ENCODE measurements at regions not wholly inside any gene's neighbourhood (a gene's known extent, or its start where the extent isn't known, plus 50 kb on each side); places are given as distances from the start of the nearest gene placed in this dataset.

DNA sequence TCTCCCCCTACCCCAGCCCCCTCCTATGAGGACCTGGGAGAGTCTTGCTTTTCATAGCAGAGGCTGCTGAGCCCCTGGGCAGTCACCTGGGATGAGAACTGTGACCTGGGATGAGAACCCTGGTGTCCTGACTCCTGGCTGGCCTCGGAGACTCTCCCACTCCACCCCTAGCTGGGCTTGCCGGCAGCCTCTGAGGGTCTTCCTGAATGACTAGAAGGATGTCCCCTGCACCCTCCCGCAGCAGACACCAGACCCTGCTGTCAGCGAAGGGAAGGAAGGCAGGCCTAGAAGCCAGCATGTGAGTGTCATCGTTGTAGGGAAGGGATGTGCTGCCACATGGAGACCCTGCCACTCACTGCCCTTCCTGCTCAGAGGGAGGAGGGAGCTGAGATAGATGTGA, 203.4 kb upstream of the ZNF536 start:
- no peak for DNase-seq (ENCODE audit: low read depth in 3 of 3, low spot score in 2 of 3)

- no peak for DNase-seq (ENCODE audit: low read depth in 3 of 3, low spot score in 2 of 3)
Measured at GRCh38 chr19:30169196-30169900, 202.8 kb upstream of the ZNF536 start.

GRCh38 chr19:30170081-30170480, 202.1 kb upstream of the ZNF536 start:
- no peak for DNase-seq (ENCODE audit: low read depth in 3 of 3, low spot score in 2 of 3)

DNA sequence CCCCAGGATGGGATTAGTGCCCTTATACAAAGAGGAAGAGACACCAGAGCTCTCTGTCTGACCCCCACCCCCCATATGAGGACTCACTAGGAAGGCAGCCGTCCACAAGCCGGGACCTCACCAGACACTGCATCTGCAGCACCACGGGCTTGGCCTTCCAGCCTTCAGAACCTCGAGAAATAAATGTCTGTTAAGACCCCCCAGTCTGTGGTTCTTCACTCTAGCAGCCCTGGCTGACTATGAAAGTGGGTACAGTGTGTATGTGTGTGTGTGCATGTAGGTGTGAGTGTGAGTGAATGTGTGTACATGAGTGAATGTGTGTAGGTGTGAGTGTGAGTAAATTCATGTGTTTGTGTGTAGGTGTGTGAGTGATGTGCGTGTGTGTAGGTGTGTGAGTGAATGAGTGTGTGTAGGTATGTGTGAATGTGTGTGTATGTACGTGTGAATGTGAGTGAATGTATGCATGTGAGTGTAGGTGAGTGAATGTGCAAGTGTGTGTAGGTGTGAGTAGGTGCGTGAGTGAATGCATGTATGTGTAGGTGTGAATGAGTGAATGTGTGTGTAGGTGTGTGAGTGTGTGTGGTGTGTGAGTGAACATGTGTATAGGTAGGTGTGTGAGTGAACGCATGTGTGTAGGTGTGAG, 201.6 kb upstream of the ZNF536 start:
- DNase-seq (ENCODE audit: low read depth in 3 of 3, low spot score in 2 of 3), result no peak

DNA sequence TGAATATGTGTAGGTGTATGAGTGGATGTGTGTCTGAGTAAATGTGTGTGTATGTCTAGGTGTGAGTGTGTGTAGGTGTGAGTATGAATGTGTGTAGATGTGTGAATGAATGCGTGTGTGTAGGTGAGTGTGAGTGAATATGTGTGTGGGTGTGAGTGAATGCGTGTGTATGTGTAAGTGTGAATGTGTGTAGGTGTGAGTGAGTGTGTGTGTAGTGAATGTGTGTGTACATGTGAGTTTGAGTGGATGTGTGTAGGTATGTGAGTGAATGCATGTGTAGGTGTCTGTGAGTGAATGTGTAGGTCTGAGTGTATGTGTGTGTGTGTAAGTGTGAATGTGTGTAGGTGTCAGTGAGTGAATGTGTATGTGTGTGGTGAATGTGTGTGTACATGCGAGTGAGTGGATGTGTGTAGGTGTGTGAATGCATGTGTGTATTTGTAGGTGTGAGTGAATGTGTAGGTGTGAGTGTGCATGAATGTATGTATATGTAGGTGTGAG, 201.0 kb upstream of the ZNF536 start:
- no peak for DNase-seq (ENCODE audit: low read depth in 3 of 3, low spot score in 2 of 3)

DNA sequence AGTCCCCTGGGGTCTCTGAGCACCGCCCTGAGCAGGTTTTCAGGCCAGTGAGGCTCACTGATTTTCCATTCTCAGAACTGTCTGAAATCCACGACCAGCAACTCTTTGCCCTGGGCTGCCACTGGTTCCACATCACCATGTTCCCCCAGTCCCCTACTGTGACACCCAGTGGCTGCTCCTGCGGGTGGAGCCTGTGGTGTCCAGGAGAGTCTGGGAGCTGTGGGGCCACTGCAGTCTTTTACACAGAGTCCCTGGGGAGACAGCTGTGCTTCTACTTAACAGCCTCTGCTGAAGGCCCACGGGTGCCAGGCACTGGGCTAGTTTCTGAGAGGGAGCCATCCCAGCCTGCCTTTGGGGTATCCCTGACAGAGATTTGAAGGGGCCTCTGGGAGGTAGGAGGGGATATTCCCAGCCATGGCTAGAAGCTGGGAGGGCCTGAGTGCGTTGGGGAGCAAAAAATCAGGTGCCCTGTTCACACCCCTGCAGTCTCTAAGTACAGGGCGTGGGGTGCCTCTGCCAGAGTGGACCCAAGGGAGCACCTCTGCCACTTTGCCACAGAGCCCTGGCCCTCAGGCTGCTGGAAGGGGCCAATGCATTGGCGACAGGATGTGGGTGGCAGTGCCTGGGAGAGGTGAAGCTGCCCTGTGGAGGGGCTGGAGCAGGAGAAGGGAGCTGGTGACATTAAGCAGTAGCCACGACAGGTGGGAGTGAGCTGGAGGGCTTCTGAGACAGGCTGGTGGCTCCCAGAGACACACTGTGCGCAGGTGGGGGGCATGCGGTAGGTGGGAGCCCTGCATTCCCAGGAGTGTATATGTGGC, 200.2 kb upstream of the ZNF536 start:
- DNase-seq (ENCODE audit: low read depth in 3 of 3, low spot score in 2 of 3), result no peak

DNA sequence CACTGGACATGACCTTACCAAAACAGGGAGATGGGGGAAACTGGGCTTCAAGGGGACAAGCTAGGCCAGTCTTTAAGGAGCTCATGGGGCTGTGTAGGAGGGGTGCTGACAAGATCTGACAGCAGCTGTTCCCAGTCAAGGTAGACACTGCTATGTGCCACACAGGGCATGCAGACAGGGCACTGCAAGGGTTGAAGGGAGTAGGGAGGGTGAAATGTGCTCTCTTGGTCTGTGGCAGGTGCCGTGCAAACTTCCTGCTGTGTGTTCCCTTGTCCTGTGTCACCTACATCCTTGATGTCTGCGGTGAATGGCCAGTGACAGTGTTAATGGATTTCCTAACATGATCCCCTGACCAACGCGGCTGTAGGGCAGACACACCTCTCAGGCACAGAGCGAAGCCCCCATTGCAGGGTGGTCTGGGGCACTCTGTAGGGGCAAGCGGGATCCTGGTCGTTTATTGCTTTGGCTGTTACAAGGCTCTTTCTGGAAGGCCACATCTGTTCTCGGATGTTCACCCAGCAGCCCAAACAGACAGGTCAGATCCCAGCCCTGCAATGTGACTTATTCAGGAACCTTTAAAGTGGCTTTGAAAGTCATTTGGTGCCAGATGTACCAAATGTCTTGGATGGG, 199.5 kb upstream of the ZNF536 start:
- DNase-seq (ENCODE audit: low read depth in 3 of 3, low spot score in 2 of 3), result no peak

- no peak for DNase-seq (ENCODE audit: low read depth in 3 of 3, low spot score in 2 of 3)
Measured at GRCh38 chr19:30173593-30174356, 198.4 kb upstream of the ZNF536 start.

DNA sequence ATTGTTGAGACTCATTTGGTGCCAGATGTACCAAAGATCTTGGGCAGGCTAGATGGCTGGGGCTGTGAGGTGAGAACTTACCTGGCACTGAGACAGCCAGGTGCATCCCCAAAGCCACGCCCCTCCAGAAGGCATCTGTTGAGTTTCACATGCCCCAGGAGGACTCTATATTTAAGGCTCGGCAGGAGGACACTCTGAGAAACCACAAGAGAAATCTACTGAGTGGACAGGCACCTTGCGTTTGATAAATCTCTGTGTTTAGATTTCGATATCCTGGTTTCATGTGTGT, 197.9 kb upstream of the ZNF536 start:
- no peak for DNase-seq (ENCODE audit: low read depth in 3 of 3, low spot score in 2 of 3)

GRCh38 chr19:30174791-30175190, 197.4 kb upstream of the ZNF536 start:
- DNase-seq (ENCODE audit: low read depth in 3 of 3, low spot score in 2 of 3), result no peak

GRCh38 chr19:30175987-30176386, 196.2 kb upstream of the ZNF536 start:
- no peak for DNase-seq (ENCODE audit: low read depth in 3 of 3, low spot score in 2 of 3)

DNA sequence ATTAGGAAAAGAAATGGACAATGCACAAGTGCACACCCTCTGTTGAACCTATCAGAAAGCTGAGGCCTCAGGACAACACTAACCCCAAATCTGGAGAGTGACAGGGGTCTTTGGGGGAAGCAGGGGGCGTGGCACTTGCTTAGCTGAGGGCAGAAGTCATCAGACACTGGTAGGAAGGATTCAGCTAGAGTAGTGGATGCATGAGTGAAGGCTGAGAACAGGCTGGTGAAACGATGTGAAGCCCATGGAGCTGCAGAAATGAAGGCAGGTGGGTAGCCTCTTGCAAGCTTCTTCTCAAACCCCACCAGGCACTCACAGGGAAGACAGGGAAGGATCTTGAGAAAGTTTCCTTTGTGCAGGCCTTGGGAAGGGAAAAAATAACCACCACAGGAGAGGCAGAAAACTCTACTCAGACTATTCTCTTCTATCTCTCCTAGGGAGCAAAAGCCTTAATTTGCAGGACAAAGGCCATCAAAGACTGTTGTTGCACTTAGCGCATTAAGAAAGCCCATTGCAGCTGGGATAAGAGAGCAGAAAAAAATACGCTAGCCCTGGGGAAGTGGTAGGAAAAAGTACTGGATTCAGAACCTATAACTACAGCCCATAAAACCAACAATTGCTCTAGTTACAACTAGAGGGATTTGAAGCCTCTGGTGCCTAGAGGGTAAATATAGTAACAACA, 193.3 kb upstream of the ZNF536 start:
- no peak for DNase-seq (ENCODE audit: low read depth in 3 of 3, low spot score in 2 of 3)

- no peak for DNase-seq (ENCODE audit: low read depth in 3 of 3, low spot score in 2 of 3)
Measured at GRCh38 chr19:30180691-30181090, 191.5 kb upstream of the ZNF536 start.

DNA sequence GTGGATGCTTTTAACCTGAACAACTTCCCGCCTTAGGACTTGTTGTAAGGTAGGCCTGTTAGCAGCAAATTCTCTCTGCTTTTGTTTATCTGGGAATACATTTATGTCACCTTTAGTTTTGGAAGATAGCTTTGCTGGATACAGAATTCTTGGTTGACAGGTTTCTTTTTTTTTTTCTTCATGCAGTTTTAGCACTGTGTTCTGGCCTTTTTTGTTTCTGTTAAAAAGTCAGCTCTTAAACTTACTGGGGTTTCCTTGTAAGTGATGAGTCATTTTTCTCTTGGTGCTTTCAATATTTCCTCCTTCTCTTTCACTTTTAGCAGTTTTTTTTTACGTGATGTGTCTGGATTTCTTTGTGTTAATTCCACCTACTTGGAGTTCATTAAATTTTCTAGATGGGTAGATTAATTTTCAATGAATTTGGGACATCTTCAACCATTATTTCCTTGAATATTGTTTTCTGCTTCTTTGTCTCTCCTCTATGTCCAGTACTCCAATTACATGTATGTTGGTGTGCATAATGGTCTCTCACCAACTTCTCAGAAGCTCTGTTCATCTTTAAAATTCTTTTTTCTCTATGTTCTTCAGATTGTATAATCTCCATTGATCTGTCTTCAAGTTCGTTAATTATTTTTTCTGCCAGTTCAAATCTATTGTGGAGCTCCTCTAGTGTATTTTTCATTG, 188.2 kb upstream of the ZNF536 start:
- DNase-seq (ENCODE audit: low read depth in 3 of 3, low spot score in 2 of 3), result no peak

DNA sequence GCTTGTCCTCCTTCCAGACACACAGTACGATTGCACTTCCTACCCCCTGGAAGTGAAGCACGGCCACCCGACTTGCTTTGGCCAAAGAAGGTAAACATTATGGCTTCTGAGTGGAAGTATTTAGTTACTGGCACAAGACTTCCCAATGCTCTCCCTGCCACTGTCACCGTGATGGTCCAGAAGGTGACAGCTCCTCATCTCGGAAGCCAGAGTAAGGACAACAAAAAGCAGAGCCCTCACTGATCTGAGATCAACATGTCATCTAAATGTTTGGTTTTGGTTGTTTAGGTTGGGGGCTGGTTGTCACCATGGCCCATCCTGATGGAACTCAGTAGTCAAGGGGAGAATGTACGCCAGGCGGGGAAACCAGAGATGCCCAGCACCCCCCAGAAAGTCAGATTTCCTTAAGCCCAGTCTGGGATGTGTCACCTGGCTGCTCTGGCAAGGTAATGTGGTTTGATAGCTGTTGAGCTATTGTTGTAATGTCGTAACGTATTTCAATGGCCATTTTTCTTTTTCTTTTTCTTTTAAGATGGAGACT, 170.1 kb upstream of the ZNF536 start:
- DNase-seq (ENCODE audit: low read depth in 3 of 3, low spot score in 2 of 3), result no peak

DNA sequence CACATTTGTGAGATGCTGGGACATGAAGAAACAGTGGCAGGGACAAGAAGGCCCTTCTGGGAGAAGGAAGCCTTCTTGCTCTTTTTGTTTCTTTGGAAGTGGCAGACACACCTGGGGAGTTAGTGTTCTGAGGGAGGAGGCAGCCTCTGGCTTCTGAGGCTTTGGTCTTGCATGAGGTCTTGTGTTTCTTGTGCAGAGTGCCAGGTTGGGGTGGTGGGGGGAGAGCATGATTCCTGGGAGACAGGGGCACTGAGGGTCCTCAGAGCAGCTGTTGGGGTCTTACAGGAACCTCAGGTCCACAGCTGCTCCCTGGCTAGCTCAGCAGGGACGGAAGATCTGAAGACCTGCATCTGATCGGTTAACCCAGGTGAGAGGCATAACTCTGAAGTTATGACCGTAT, 167.5 kb upstream of the ZNF536 start:
- DNase-seq (ENCODE audit: low read depth in 3 of 3, low spot score in 2 of 3), result no peak

DNA sequence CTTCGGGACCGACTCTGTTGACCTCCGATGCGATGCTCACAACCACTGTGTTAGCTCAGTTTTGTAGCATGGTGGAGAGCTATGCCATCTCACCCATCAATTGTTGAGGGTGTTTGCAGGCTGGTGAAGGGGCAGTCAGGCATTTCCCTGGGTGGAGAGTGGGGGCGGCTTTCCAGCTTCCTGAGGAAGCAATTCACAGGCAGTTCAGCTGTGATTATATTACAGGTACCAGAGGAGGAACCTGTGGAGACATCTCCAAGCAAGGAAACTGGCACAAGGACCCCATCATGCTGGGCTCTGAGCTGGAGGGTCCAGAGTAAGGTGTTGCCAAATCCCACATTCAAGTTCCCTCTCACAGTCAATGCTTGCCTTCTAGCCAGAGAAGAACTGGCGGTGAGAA, 166.0 kb upstream of the ZNF536 start:
- no peak for DNase-seq (ENCODE audit: low read depth in 3 of 3, low spot score in 2 of 3)

- DNase-seq (ENCODE audit: low read depth in 3 of 3, low spot score in 2 of 3), result no peak
Measured at GRCh38 chr19:30207357-30207756, 164.8 kb upstream of the ZNF536 start.

DNA sequence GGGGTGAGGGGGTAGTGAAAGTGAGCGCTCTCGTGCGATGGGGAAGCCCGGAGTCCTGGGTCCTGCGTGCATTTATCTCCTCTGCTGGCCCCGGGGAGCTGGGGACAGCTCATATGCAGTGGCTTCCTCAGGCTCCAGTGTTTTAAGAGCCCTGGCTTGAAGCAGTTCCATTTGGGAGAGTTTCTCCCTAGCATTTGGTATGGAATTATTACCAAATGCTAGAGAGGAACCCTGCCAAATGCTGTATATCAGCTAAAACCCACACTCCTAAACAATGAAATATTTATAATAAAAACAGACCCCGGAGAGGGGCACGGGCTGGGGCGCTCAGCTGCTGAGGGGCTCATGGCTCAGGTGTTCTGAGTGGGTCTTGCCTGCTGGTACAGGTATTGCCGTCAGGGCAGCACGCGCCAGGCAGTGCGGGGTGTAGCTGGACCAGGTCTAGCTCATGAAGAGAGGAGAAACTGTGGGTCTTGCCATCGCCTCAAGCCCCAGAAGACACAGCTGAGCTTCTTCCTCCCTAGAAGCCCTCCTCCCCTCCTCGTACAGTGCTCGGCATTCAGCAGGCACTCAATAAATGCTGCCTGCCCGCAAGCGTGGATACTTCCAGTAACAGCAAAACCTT, 163.6 kb upstream of the ZNF536 start:
- no peak for DNase-seq (ENCODE audit: low read depth in 3 of 3, low spot score in 2 of 3)
